ENCODE measurements at regions not wholly inside any gene's neighbourhood (a gene's known extent, or its start where the extent isn't known, plus 50 kb on each side); places are given as distances from the start of the nearest gene placed in this dataset.

DNA sequence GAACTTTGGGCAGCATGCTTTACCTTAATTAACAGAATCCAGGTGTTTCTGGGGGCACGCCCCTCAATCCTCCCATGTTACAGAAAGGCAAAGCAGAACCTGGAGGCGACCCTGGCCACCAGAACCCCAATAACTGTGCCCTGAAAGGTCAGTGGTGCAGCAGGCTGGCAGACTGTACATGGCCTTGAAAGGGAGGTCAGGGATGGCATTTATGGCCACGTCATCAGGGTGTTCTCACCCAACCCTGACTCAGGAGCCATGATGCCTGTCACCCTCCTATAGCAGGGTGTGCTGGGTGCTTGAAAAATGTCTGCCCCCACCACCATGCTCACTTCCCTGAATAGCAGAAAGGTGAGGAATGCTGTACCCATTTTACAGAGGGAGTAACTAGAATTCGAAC, 177.7 kb downstream of the TMEM132E start:
- TF ChIP-seq, protein P1, sequence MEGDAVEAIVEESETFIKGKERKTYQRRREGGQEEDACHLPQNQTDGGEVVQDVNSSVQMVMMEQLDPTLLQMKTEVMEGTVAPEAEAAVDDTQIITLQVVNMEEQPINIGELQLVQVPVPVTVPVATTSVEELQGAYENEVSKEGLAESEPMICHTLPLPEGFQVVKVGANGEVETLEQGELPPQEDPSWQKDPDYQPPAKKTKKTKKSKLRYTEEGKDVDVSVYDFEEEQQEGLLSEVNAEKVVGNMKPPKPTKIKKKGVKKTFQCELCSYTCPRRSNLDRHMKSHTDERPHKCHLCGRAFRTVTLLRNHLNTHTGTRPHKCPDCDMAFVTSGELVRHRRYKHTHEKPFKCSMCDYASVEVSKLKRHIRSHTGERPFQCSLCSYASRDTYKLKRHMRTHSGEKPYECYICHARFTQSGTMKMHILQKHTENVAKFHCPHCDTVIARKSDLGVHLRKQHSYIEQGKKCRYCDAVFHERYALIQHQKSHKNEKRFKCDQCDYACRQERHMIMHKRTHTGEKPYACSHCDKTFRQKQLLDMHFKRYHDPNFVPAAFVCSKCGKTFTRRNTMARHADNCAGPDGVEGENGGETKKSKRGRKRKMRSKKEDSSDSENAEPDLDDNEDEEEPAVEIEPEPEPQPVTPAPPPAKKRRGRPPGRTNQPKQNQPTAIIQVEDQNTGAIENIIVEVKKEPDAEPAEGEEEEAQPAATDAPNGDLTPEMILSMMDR (IDR thresholded peaks at IDR 0.05) = no peak
- TF ChIP-seq POLR2A (IDR thresholded peaks at IDR 0.05) = no peak
